ENCODE measurements at regions not wholly inside any gene's neighbourhood (a gene's known extent, or its start where the extent isn't known, plus 50 kb on each side); places are given as distances from the start of the nearest gene placed in this dataset.

DNA sequence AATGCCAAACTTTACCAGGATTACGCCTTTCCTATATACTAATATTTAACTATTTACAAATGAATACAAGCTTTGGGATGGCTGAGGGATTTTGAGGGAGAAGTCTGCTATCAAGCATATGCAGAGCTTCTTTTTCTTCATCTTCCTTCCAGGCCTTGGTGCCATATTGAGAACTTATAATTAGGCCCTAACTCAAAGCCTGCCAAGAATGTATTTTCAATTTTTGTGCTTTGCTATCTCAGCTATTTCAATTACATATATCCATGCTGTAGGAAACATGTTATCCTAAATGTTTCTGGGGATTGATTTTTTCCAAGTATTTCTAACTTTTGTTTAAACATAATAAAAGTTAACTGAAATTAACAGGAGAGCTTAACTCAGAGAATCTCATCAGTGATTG lies 425.0 kb upstream of the GRM7 start:
- TF ChIP-seq, protein P1, sequence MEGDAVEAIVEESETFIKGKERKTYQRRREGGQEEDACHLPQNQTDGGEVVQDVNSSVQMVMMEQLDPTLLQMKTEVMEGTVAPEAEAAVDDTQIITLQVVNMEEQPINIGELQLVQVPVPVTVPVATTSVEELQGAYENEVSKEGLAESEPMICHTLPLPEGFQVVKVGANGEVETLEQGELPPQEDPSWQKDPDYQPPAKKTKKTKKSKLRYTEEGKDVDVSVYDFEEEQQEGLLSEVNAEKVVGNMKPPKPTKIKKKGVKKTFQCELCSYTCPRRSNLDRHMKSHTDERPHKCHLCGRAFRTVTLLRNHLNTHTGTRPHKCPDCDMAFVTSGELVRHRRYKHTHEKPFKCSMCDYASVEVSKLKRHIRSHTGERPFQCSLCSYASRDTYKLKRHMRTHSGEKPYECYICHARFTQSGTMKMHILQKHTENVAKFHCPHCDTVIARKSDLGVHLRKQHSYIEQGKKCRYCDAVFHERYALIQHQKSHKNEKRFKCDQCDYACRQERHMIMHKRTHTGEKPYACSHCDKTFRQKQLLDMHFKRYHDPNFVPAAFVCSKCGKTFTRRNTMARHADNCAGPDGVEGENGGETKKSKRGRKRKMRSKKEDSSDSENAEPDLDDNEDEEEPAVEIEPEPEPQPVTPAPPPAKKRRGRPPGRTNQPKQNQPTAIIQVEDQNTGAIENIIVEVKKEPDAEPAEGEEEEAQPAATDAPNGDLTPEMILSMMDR (IDR thresholded peaks at IDR 0.05; ENCODE audit: unreplicated experiment), result no peak
- H3K9me3 Mint-ChIP-seq (ENCODE audit: low read depth), result peaks cover 11% of the 10 kb centered on the region
- no peak for DNase-seq (ENCODE audit: low spot score, unreplicated experiment)
- peaks cover 5% of the 10 kb centered on the region for H3K4me1 Mint-ChIP-seq (ENCODE audit: low read depth)
- no peaks in the 10 kb centered on the region for H3K27me3 Mint-ChIP-seq
- no peak overlapping the region for H3K4me3 Mint-ChIP-seq (ENCODE audit: low read depth)
- no peaks in the 10 kb centered on the region for H3K36me3 Mint-ChIP-seq (ENCODE audit: insufficient read depth)
- no peak overlapping the region for H3K27ac Mint-ChIP-seq

DNA sequence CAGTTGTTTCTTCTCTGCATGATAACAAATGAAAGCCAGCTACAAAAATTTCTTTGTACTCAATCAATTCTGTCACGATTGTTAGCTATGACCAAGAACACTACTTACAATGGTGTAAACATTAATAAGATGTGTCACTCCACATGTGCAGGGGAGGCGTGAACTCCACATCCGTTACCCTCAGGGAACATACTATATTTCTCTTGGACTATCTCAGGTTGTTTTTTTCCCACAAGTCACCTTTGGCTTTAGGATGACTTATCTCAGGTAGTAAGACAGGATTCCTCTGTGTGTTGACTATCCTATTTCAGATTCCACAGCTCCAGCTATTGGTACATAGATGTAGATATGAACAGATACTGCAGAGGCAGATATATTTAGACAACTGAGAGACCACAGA lies 423.3 kb upstream of the GRM7 start:
- Mint-ChIP-seq H3K4me3 (ENCODE audit: low read depth) (no peak overlapping the region), H3K27ac (no peak overlapping the region), H3K4me1 (ENCODE audit: low read depth) (no peaks in the 10 kb centered on the region), H3K36me3 (ENCODE audit: insufficient read depth) (no peaks in the 10 kb centered on the region), H3K9me3 (ENCODE audit: low read depth) (peaks cover 11% of the 10 kb centered on the region), H3K27me3 (no peaks in the 10 kb centered on the region)
- no peak for DNase-seq (ENCODE audit: low spot score, unreplicated experiment)
- TF ChIP-seq, protein P1 (IDR thresholded peaks at IDR 0.05; ENCODE audit: unreplicated experiment), result no peak

DNA sequence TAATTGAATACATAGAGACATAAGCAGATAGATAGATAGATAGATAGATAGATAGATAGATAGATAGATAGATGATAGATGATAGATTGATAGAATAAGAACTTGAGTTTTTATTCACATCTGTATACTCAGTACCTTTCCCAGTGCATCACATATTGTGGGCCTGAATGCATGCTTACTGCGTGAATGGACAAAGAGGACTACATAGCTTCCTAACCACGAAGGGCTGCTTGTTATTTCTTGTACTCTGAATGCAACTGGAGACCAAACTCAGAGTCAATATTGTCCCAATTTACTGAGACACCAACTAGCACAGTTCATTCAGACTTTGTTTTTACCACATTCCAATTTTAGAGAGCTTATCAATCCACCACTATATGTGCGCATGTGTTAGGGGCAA lies 422.9 kb upstream of the GRM7 start:
- Mint-ChIP-seq H3K4me3 (ENCODE audit: low read depth) (no peak overlapping the region), H3K27ac (no peak overlapping the region), H3K36me3 (ENCODE audit: insufficient read depth) (no peaks in the 10 kb centered on the region), H3K27me3 (no peaks in the 10 kb centered on the region), H3K4me1 (ENCODE audit: low read depth) (no peaks in the 10 kb centered on the region), H3K9me3 (ENCODE audit: low read depth) (peaks cover 11% of the 10 kb centered on the region)
- TF ChIP-seq, protein P1 (IDR thresholded peaks at IDR 0.05; ENCODE audit: unreplicated experiment), result no peak
- no peak for DNase-seq (ENCODE audit: low spot score, unreplicated experiment)

DNA sequence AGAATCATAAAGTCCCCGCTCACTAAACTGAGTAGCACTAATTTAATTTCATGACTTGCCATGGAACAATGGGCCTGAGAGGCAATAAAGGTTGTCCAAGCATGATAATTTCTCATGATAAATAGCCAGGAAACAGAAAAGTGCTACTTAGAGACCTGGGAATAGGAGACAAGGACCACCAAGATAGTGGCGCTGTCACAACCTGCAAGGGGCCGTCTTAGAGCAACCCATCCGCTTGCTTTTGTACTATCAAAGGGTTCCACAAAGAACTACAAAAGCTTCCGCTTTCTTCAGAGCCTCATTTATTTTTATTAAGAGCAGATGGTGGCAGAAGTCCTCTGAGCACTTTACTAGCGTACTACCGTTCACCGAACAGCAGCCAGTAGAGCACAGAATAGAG lies 421.7 kb upstream of the GRM7 start:
- no peaks in the 10 kb centered on the region for H3K27me3 Mint-ChIP-seq
- no peak overlapping the region for H3K27ac Mint-ChIP-seq

DNA sequence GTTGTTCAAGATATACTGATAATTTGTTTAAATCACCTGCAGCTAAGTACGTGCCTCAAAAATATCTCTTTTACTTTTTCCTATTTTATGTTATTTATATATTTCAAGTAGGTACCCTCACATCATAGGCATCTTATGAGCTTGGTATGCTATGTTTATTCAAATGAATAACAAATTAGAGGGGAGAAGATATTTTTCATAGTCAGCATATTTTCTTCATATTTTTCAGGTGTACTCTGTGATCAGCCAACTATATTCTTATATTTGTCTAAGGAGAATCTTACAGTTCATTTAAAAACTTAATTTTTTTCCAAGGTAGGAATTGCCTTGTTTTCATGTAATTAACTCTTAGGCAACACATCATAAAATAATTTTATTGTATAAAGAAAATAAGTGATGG lies 421.1 kb upstream of the GRM7 start:
- no peaks in the 10 kb centered on the region for H3K4me1 Mint-ChIP-seq (ENCODE audit: low read depth)
- TF ChIP-seq, protein P1 (IDR thresholded peaks at IDR 0.05; ENCODE audit: unreplicated experiment), result no peak
- no peak for DNase-seq (ENCODE audit: low spot score, unreplicated experiment)
- H3K36me3 Mint-ChIP-seq (ENCODE audit: insufficient read depth), result no peaks in the 10 kb centered on the region
- no peak overlapping the region for H3K27ac Mint-ChIP-seq
- H3K27me3 Mint-ChIP-seq, result no peaks in the 10 kb centered on the region
- no peak overlapping the region for H3K4me3 Mint-ChIP-seq (ENCODE audit: low read depth)
- H3K9me3 Mint-ChIP-seq (ENCODE audit: low read depth), result peaks cover 2% of the 10 kb centered on the region

More for the DNA sequence above, 421.7 kb upstream of the GRM7 start:
- peaks cover 4% of the 10 kb centered on the region for H3K9me3 Mint-ChIP-seq (ENCODE audit: low read depth)
- no peaks in the 10 kb centered on the region for H3K36me3 Mint-ChIP-seq (ENCODE audit: insufficient read depth)
- no peak overlapping the region for H3K4me3 Mint-ChIP-seq (ENCODE audit: low read depth)
- no peaks in the 10 kb centered on the region for H3K4me1 Mint-ChIP-seq (ENCODE audit: low read depth)
- no peak for DNase-seq (ENCODE audit: low spot score, unreplicated experiment)
- TF ChIP-seq, protein P1 (IDR thresholded peaks at IDR 0.05; ENCODE audit: unreplicated experiment), result no peak
